ENCODE measurements at regions not wholly inside any gene's neighbourhood (a gene's known extent, or its start where the extent isn't known, plus 50 kb on each side); places are given as distances from the start of the nearest gene placed in this dataset.
"Not testable (repeated sequence)": the region's sequence is repeated elsewhere in the genome, so short reads cannot be mapped to it uniquely, and the experiment has no call there.

DNA sequence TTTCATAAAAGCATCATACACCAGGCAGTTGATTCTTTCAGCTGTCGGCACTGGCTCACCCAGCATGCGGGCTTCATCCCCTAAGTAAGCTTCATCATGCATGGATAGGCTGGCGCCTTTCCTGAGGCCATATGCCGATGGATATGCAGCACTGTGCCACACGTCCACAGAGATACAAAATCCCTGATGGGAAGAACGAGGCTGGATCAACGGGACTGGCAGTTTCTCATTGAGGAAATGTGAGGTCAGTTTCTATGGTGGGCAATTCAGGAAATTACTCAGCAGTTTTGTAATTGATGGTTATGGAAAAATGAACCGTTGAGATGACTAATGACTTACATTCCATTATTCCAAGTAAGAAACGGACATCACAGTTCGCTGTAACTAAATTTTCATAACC lies 453.8 kb downstream of the TMEM121 start:
- no peak overlapping the region for H2AFZ ChIP-seq (ENCODE audit: low read depth)
- no peaks in the 10 kb centered on the region for H4K20me1 ChIP-seq (ENCODE audit: insufficient read depth)
- H3K4me3 ChIP-seq (IDR thresholded peaks at IDR 0.05; ENCODE audit: insufficient read depth, low read depth, low read length): no peak overlapping the region
- no peak overlapping the region for H3K27ac ChIP-seq
- H3K4me2 ChIP-seq: no peak overlapping the region
- H3K4me1 ChIP-seq (ENCODE audit: low read depth, poor library complexity, severe bottlenecking): no peaks in the 10 kb centered on the region
- no peaks in the 10 kb centered on the region for H3K27me3 ChIP-seq (ENCODE audit: insufficient read depth, low read depth)
- no peak overlapping the region for H3K9ac ChIP-seq
- TF ChIP-seq CTCF (conservative IDR thresholded peaks at IDR 0.05; ENCODE audit: low read depth, low read length): no peak
- no peaks in the 10 kb centered on the region for H3K36me3 ChIP-seq (ENCODE audit: insufficient read depth)
- no peaks in the 10 kb centered on the region for H3K79me2 ChIP-seq (ENCODE audit: insufficient read depth, low read depth)

DNA sequence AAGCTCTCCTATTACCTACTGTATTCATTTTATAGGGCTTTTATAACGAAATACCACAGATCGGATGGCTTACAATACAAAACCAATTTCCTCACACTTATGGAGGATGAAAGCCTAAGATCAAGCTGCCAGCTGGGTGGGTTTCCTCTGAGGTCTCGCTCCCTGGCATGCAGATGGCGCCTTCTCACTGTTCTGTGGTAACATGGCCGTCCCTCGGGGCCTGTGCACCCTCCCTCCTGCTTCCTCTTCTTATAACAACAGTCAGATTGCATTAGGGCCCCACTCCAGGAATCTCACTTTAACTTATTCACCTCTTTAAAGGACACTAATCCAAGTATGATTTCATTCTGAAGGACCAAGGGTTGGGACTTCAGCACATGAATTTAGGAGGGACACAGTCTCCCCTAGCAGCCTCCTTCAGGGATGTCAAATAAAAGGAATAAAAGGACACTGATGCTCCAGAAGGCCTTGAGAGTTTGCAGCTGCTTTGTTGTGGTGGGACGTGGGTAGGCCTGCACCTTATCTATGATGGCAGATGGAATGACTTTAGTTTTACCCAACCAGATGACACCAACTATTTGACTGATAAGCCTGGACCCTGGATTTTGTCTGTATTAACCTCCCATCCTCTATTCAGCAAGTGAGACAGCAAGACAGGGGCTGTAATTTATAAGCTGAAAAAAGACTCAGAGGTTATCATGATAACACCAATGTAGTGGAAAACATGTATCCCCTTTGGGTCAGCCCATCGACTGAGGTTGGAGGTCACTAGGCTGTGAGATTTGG lies 455.3 kb downstream of the TMEM121 start:
- not testable (repeated sequence) for H3K4me2 ChIP-seq; H3K79me2 ChIP-seq (ENCODE audit: insufficient read depth, low read depth); H4K20me1 ChIP-seq (ENCODE audit: insufficient read depth); H3K9ac ChIP-seq; H3K27ac ChIP-seq; H3K4me1 ChIP-seq (ENCODE audit: low read depth, poor library complexity, severe bottlenecking); H3K36me3 ChIP-seq (ENCODE audit: insufficient read depth); H3K4me3 ChIP-seq (IDR thresholded peaks at IDR 0.05; ENCODE audit: insufficient read depth, low read depth, low read length); H3K27me3 ChIP-seq (ENCODE audit: insufficient read depth, low read depth); H2AFZ ChIP-seq (ENCODE audit: low read depth)

- Histone ChIP-seq H4K20me1 (ENCODE audit: insufficient read depth) (no peaks in the 10 kb centered on the region), H3K4me2 (no peak overlapping the region), H2AFZ (ENCODE audit: low read depth) (no peak overlapping the region), H3K27me3 (ENCODE audit: insufficient read depth, low read depth) (no peaks in the 10 kb centered on the region), H3K27ac (no peak overlapping the region), H3K79me2 (ENCODE audit: insufficient read depth, low read depth) (no peaks in the 10 kb centered on the region), H3K9ac (no peak overlapping the region), H3K36me3 (ENCODE audit: insufficient read depth) (no peaks in the 10 kb centered on the region), H3K4me1 (ENCODE audit: low read depth, poor library complexity, severe bottlenecking) (no peaks in the 10 kb centered on the region), H3K4me3 (IDR thresholded peaks at IDR 0.05; ENCODE audit: insufficient read depth, low read depth, low read length) (no peak overlapping the region)
- TF ChIP-seq CTCF (conservative IDR thresholded peaks at IDR 0.05; ENCODE audit: low read depth, low read length): no peak
Measured at GRCh38 chr14:105982664-105983063, 456.3 kb downstream of the TMEM121 start.

- Histone ChIP-seq H2AFZ (ENCODE audit: low read depth) (no peak overlapping the region), H3K79me2 (ENCODE audit: insufficient read depth, low read depth) (no peaks in the 10 kb centered on the region), H3K36me3 (ENCODE audit: insufficient read depth) (no peaks in the 10 kb centered on the region), H3K27me3 (ENCODE audit: insufficient read depth, low read depth) (no peaks in the 10 kb centered on the region), H3K27ac (no peak overlapping the region), H3K4me1 (ENCODE audit: low read depth, poor library complexity, severe bottlenecking) (no peaks in the 10 kb centered on the region), H3K4me2 (no peak overlapping the region), H3K4me3 (IDR thresholded peaks at IDR 0.05; ENCODE audit: insufficient read depth, low read depth, low read length) (no peak overlapping the region), H4K20me1 (ENCODE audit: insufficient read depth) (no peaks in the 10 kb centered on the region), H3K9ac (no peak overlapping the region)
- no peak for TF ChIP-seq CTCF (conservative IDR thresholded peaks at IDR 0.05; ENCODE audit: low read depth, low read length)
Measured at GRCh38 chr14:105986894-105987284, 460.5 kb downstream of the TMEM121 start.

DNA sequence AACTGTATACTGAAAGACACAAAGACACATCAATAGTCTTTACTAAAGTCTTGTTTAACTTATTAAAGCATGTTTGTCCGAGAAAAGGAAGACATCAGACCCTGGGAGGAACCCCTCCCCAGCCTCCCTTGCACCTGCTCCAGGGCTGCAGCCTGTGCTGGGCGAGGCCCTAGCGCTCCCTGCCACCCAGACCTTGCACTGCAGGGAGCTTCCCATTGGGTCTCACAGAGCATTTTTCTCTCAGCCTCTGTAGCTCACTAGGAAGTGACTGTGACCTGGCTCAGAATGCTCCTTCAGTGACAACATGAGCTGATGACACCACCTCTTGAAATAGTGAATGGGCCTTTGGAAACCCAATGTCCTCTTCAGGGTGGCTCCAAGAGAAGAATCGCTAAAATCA lies 461.2 kb downstream of the TMEM121 start:
- H3K4me1 ChIP-seq (ENCODE audit: low read depth, poor library complexity, severe bottlenecking): no peaks in the 10 kb centered on the region
- no peaks in the 10 kb centered on the region for H3K27me3 ChIP-seq (ENCODE audit: insufficient read depth, low read depth)
- no peak overlapping the region for H3K4me3 ChIP-seq (IDR thresholded peaks at IDR 0.05; ENCODE audit: insufficient read depth, low read depth, low read length)
- no peak overlapping the region for H3K27ac ChIP-seq
- H4K20me1 ChIP-seq (ENCODE audit: insufficient read depth): no peaks in the 10 kb centered on the region
- H3K9ac ChIP-seq: no peak overlapping the region
- H3K4me2 ChIP-seq: no peak overlapping the region
- H3K79me2 ChIP-seq (ENCODE audit: insufficient read depth, low read depth): no peaks in the 10 kb centered on the region
- H2AFZ ChIP-seq (ENCODE audit: low read depth): no peak overlapping the region
- no peak for TF ChIP-seq CTCF (conservative IDR thresholded peaks at IDR 0.05; ENCODE audit: low read depth, low read length)
- H3K36me3 ChIP-seq (ENCODE audit: insufficient read depth): no peaks in the 10 kb centered on the region
